ENCODE measurements at regions not wholly inside any gene's neighbourhood (a gene's known extent, or its start where the extent isn't known, plus 50 kb on each side); places are given as distances from the start of the nearest gene placed in this dataset.

DNA sequence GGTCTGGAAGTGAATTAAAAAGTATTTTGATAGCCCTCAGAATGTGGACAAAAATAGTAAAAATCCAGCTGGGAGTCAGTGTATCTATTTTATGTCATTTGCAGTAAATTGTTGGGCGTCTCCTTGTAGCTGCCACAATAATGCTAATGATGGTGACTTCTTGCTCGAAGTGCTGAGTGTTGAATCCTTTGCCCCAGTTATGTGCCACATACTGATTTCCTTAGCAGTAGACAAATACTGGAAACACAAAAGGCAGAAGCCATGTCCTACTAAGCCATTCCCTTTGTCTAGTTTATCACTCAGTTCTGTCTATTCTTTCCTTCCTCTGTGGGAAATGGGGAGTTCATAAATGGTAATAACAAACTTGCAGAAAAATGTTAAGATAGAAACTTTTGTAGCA lies 70.7 kb upstream of the CXADR start:
- no peaks in the 10 kb centered on the region for H3K4me1 ChIP-seq (ENCODE audit: control insufficient read depth in 2 of 2, insufficient read depth in 2 of 2, low read length in 2 of 2)
- no peaks in the 10 kb centered on the region for H3K36me3 ChIP-seq (ENCODE audit: control insufficient read depth in 2 of 2, insufficient read depth in 2 of 2, low read length in 1 of 2)
- no peak for DNase-seq (ENCODE audit: low read depth in 6 of 9, low spot score in 9 of 9)
- H3K27ac ChIP-seq (ENCODE audit: low read depth in 1 of 2, low read length in 1 of 2): no peak overlapping the region
- 92% methylated on average over 2 of the region's 2 CpGs for WGBS
- no peaks in the 10 kb centered on the region for H3K27me3 ChIP-seq (ENCODE audit: control insufficient read depth in 2 of 2, insufficient read depth in 1 of 2, low read length in 1 of 2)
- H3K9me3 ChIP-seq (ENCODE audit: control insufficient read depth in 2 of 2, insufficient read depth in 1 of 2, low read length in 1 of 2): no peaks in the 10 kb centered on the region
- H3K4me3 ChIP-seq (ENCODE audit: low read length in 2 of 2): no peak overlapping the region

GRCh38 chr21:17444828-17445227 lies 68.0 kb upstream of the CXADR start:
- DNase-seq (ENCODE audit: low read depth in 6 of 9, low spot score in 9 of 9): no peak
- no peaks in the 10 kb centered on the region for H3K4me1 ChIP-seq (ENCODE audit: control insufficient read depth in 2 of 2, insufficient read depth in 2 of 2, low read length in 2 of 2)
- H3K4me3 ChIP-seq (ENCODE audit: low read length in 2 of 2): no peak overlapping the region
- no peaks in the 10 kb centered on the region for H3K27me3 ChIP-seq (ENCODE audit: control insufficient read depth in 2 of 2, insufficient read depth in 1 of 2, low read length in 1 of 2)
- no peaks in the 10 kb centered on the region for H3K36me3 ChIP-seq (ENCODE audit: control insufficient read depth in 2 of 2, insufficient read depth in 2 of 2, low read length in 1 of 2)
- H3K9me3 ChIP-seq (ENCODE audit: control insufficient read depth in 2 of 2, insufficient read depth in 1 of 2, low read length in 1 of 2): no peaks in the 10 kb centered on the region
- WGBS: 91% methylated on average over 5 of the region's 5 CpGs
- no peak overlapping the region for H3K27ac ChIP-seq (ENCODE audit: low read depth in 1 of 2, low read length in 1 of 2)

- no peak overlapping the region for H3K4me3 ChIP-seq (ENCODE audit: low read length in 2 of 2)
- no peaks in the 10 kb centered on the region for H3K4me1 ChIP-seq (ENCODE audit: control insufficient read depth in 2 of 2, insufficient read depth in 2 of 2, low read length in 2 of 2)
- no peak overlapping the region for H3K27ac ChIP-seq (ENCODE audit: low read depth in 1 of 2, low read length in 1 of 2)
- no peaks in the 10 kb centered on the region for H3K27me3 ChIP-seq (ENCODE audit: control insufficient read depth in 2 of 2, insufficient read depth in 1 of 2, low read length in 1 of 2)
- DNase-seq (ENCODE audit: low read depth in 6 of 9, low spot score in 9 of 9): no peak
- H3K9me3 ChIP-seq (ENCODE audit: control insufficient read depth in 2 of 2, insufficient read depth in 1 of 2, low read length in 1 of 2): no peaks in the 10 kb centered on the region
- 94% methylated on average over 3 of the region's 3 CpGs for WGBS
- no peaks in the 10 kb centered on the region for H3K36me3 ChIP-seq (ENCODE audit: control insufficient read depth in 2 of 2, insufficient read depth in 2 of 2, low read length in 1 of 2)
These were observed 66.1 kb upstream of the CXADR start for GRCh38 chr21:17446737-17447136.

GRCh38 chr21:17449701-17450100 lies 63.1 kb upstream of the CXADR start:
- H3K4me1 ChIP-seq (ENCODE audit: control insufficient read depth in 2 of 2, insufficient read depth in 2 of 2, low read length in 2 of 2): no peaks in the 10 kb centered on the region
- no peak overlapping the region for H3K4me3 ChIP-seq (ENCODE audit: low read length in 2 of 2)
- DNase-seq (ENCODE audit: low read depth in 6 of 9, low spot score in 9 of 9): no peak

GRCh38 chr21:17451364-17451891 lies 61.4 kb upstream of the CXADR start:
- Histone ChIP-seq H3K4me1 (ENCODE audit: control insufficient read depth in 2 of 2, insufficient read depth in 2 of 2, low read length in 2 of 2) (no peaks in the 10 kb centered on the region), H3K27ac (ENCODE audit: low read depth in 1 of 2, low read length in 1 of 2) (no peak overlapping the region), H3K27me3 (ENCODE audit: control insufficient read depth in 2 of 2, insufficient read depth in 1 of 2, low read length in 1 of 2) (no peaks in the 10 kb centered on the region), H3K36me3 (ENCODE audit: control insufficient read depth in 2 of 2, insufficient read depth in 2 of 2, low read length in 1 of 2) (no peaks in the 10 kb centered on the region), H3K4me3 (ENCODE audit: low read length in 2 of 2) (no peak overlapping the region), H3K9me3 (ENCODE audit: control insufficient read depth in 2 of 2, insufficient read depth in 1 of 2, low read length in 1 of 2) (no peaks in the 10 kb centered on the region)
- DNase-seq (ENCODE audit: low read depth in 6 of 9, low spot score in 9 of 9): no peak
- WGBS: 86% methylated on average over 4 of the region's 4 CpGs

More at GRCh38 chr21:17449701-17450100, 63.1 kb upstream of the CXADR start:
- H3K9me3 ChIP-seq (ENCODE audit: control insufficient read depth in 2 of 2, insufficient read depth in 1 of 2, low read length in 1 of 2): no peaks in the 10 kb centered on the region
- H3K27me3 ChIP-seq (ENCODE audit: control insufficient read depth in 2 of 2, insufficient read depth in 1 of 2, low read length in 1 of 2): no peaks in the 10 kb centered on the region
- H3K27ac ChIP-seq (ENCODE audit: low read depth in 1 of 2, low read length in 1 of 2): no peak overlapping the region
- H3K36me3 ChIP-seq (ENCODE audit: control insufficient read depth in 2 of 2, insufficient read depth in 2 of 2, low read length in 1 of 2): no peaks in the 10 kb centered on the region

GRCh38 chr21:17454315-17455027 lies 58.4 kb upstream of the CXADR start:
- H3K27ac ChIP-seq (ENCODE audit: low read depth in 1 of 2, low read length in 1 of 2): no peak overlapping the region
- no peaks in the 10 kb centered on the region for H3K4me1 ChIP-seq (ENCODE audit: control insufficient read depth in 2 of 2, insufficient read depth in 2 of 2, low read length in 2 of 2)
- H3K27me3 ChIP-seq (ENCODE audit: control insufficient read depth in 2 of 2, insufficient read depth in 1 of 2, low read length in 1 of 2): no peaks in the 10 kb centered on the region
- H3K9me3 ChIP-seq (ENCODE audit: control insufficient read depth in 2 of 2, insufficient read depth in 1 of 2, low read length in 1 of 2): no peaks in the 10 kb centered on the region
- no peaks in the 10 kb centered on the region for H3K36me3 ChIP-seq (ENCODE audit: control insufficient read depth in 2 of 2, insufficient read depth in 2 of 2, low read length in 1 of 2)
- H3K4me3 ChIP-seq (ENCODE audit: low read length in 2 of 2): no peak overlapping the region
- 7% methylated on average over 24 of the region's 24 CpGs for WGBS
- peak in 4 of 9 donors; percentile 5 to 34 (median 12) for DNase-seq (ENCODE audit: low read depth in 6 of 9, low spot score in 9 of 9)

- Histone ChIP-seq H3K4me3 (ENCODE audit: low read length in 2 of 2) (no peak overlapping the region), H3K36me3 (ENCODE audit: control insufficient read depth in 2 of 2, insufficient read depth in 2 of 2, low read length in 1 of 2) (no peaks in the 10 kb centered on the region), H3K4me1 (ENCODE audit: control insufficient read depth in 2 of 2, insufficient read depth in 2 of 2, low read length in 2 of 2) (no peaks in the 10 kb centered on the region), H3K9me3 (ENCODE audit: control insufficient read depth in 2 of 2, insufficient read depth in 1 of 2, low read length in 1 of 2) (no peaks in the 10 kb centered on the region), H3K27ac (ENCODE audit: low read depth in 1 of 2, low read length in 1 of 2) (no peak overlapping the region), H3K27me3 (ENCODE audit: control insufficient read depth in 2 of 2, insufficient read depth in 1 of 2, low read length in 1 of 2) (no peaks in the 10 kb centered on the region)
- WGBS: 53% methylated on average over 4 of the region's 4 CpGs
- DNase-seq (ENCODE audit: low read depth in 6 of 9, low spot score in 9 of 9): no peak
These were observed 57.9 kb upstream of the CXADR start for GRCh38 chr21:17455028-17455353.

GRCh38 chr21:17455451-17455850 lies 57.4 kb upstream of the CXADR start:
- Histone ChIP-seq H3K4me3 (ENCODE audit: low read length in 2 of 2) (no peak overlapping the region), H3K9me3 (ENCODE audit: control insufficient read depth in 2 of 2, insufficient read depth in 1 of 2, low read length in 1 of 2) (no peaks in the 10 kb centered on the region), H3K36me3 (ENCODE audit: control insufficient read depth in 2 of 2, insufficient read depth in 2 of 2, low read length in 1 of 2) (no peaks in the 10 kb centered on the region), H3K4me1 (ENCODE audit: control insufficient read depth in 2 of 2, insufficient read depth in 2 of 2, low read length in 2 of 2) (no peaks in the 10 kb centered on the region), H3K27ac (ENCODE audit: low read depth in 1 of 2, low read length in 1 of 2) (no peak overlapping the region), H3K27me3 (ENCODE audit: control insufficient read depth in 2 of 2, insufficient read depth in 1 of 2, low read length in 1 of 2) (no peaks in the 10 kb centered on the region)
- WGBS: 88% methylated on average over 6 of the region's 6 CpGs
- no peak for DNase-seq (ENCODE audit: low read depth in 6 of 9, low spot score in 9 of 9)

- Histone ChIP-seq H3K36me3 (ENCODE audit: control insufficient read depth in 2 of 2, insufficient read depth in 2 of 2, low read length in 1 of 2) (no peaks in the 10 kb centered on the region), H3K27ac (ENCODE audit: low read depth in 1 of 2, low read length in 1 of 2) (no peak overlapping the region), H3K9me3 (ENCODE audit: control insufficient read depth in 2 of 2, insufficient read depth in 1 of 2, low read length in 1 of 2) (no peaks in the 10 kb centered on the region), H3K4me1 (ENCODE audit: control insufficient read depth in 2 of 2, insufficient read depth in 2 of 2, low read length in 2 of 2) (no peaks in the 10 kb centered on the region), H3K4me3 (ENCODE audit: low read length in 2 of 2) (no peak overlapping the region), H3K27me3 (ENCODE audit: control insufficient read depth in 2 of 2, insufficient read depth in 1 of 2, low read length in 1 of 2) (no peaks in the 10 kb centered on the region)
- WGBS: 77% methylated on average over 6 of the region's 6 CpGs
- no peak for DNase-seq (ENCODE audit: low read depth in 6 of 9, low spot score in 9 of 9)
These were observed 54.6 kb upstream of the CXADR start for GRCh38 chr21:17458279-17458678.
